Mammary epithelial cell (primary cell): ENCODE measurements at regions not wholly inside any gene's neighbourhood (a gene's known extent, or its start where the extent isn't known, plus 50 kb on each side); places are given as distances from the start of the nearest gene placed in this dataset.

Experiments used
- EZH2 ChIP-seq: IDR thresholded peaks from 2 replicates; pipeline ENCODE4 v1.6.1; 2012; ENCODE audit warnings: low read length, inconsistent platforms, borderline replicate concordance
- TF ChIP-seq, protein P1 (sequence below), 2 donors: IDR thresholded peaks in 1 of 2; conservative IDR thresholded peaks in 1 of 2; 2 replicates each; pipeline ENCODE4 v1.5.1; 2011 to 2012; ENCODE audit warnings: inconsistent platforms in 2 of 2, low read length in 2 of 2, mild to moderate bottlenecking in 2 of 2, control low read depth in 1 of 2, low read depth in 1 of 2; ENCODE audit not compliant: insufficient read depth in 1 of 2; ENCODE audit errors: extremely low read depth in 1 of 2

DNA sequence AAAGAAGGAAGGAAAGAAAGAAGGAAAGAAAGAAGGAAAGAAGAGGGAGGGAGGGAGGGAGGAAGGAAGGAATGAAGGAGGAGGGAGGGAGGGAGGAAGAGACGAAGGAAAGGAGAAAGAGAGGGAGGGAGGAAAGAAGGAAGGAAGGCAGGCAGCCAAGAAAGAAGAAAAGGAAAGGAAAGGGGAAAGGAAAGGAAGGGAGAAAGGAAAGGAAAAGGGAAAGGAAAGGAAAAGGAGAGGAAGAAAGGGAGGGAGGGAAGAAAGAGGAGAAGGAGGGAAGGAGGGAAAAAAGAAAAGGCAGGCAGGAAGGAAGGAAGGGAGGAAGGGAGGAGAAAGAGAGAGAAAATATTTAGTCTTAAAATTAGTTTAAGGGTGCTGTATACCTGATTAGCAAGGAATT is 704.1 kb downstream of the LUZP2 start:
- TF ChIP-seq, protein P1, sequence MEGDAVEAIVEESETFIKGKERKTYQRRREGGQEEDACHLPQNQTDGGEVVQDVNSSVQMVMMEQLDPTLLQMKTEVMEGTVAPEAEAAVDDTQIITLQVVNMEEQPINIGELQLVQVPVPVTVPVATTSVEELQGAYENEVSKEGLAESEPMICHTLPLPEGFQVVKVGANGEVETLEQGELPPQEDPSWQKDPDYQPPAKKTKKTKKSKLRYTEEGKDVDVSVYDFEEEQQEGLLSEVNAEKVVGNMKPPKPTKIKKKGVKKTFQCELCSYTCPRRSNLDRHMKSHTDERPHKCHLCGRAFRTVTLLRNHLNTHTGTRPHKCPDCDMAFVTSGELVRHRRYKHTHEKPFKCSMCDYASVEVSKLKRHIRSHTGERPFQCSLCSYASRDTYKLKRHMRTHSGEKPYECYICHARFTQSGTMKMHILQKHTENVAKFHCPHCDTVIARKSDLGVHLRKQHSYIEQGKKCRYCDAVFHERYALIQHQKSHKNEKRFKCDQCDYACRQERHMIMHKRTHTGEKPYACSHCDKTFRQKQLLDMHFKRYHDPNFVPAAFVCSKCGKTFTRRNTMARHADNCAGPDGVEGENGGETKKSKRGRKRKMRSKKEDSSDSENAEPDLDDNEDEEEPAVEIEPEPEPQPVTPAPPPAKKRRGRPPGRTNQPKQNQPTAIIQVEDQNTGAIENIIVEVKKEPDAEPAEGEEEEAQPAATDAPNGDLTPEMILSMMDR (conservative IDR thresholded peaks at IDR 0.05 in 1 of 2, IDR thresholded peaks at IDR 0.05 in 1 of 2; ENCODE audit: extremely low read depth in 1 of 2, insufficient read depth in 1 of 2, low read depth in 1 of 2, low read length in 2 of 2) = no peak
- no peak for TF ChIP-seq EZH2
